PC-3 (cell line): ENCODE measurements at regions not wholly inside any gene's neighbourhood (a gene's known extent, or its start where the extent isn't known, plus 50 kb on each side); places are given as distances from the start of the nearest gene placed in this dataset.
"Not testable (repeated sequence)": the region's sequence is repeated elsewhere in the genome, so short reads cannot be mapped to it uniquely, and the experiment has no call there.

ENCODE experiments used
- CTCF ChIP-seq: fragments of 300-600 bp; sonication (generic); conservative IDR thresholded peaks from 2 replicates; pipeline ENCODE4 v1.5.1; 2017; ENCODE audit warnings: antibody characterized with exemption, low read depth, mild to moderate bottlenecking, low read length
- EZH2 ChIP-seq: fragments of 300-600 bp; sonication (generic); IDR thresholded peaks from one replicate; pipeline ENCODE4 v1.6.1; 2017; ENCODE audit warnings: antibody characterized with exemption, mild to moderate bottlenecking, low read length; ENCODE audit not compliant: unreplicated experiment
- EZH2phosphoT487 ChIP-seq: fragments of 300-600 bp; sonication (generic); IDR thresholded peaks from 2 replicates; pipeline ENCODE4 v1.6.1; 2018; ENCODE audit warnings: mild to moderate bottlenecking, antibody characterized with exemption, low read length, borderline replicate concordance

- not testable (repeated sequence) for TF ChIP-seq CTCF, EZH2, EZH2phosphoT487
Observed at GRCh38 chr10:44096217-44096616, 288.7 kb downstream of the CXCL12 start.
